ENCODE measurements at regions not wholly inside any gene's neighbourhood (a gene's known extent, or its start where the extent isn't known, plus 50 kb on each side); places are given as distances from the start of the nearest gene placed in this dataset.
"Not testable (repeated sequence)": the region's sequence is repeated elsewhere in the genome, so short reads cannot be mapped to it uniquely, and the experiment has no call there.

GRCh38 chr21:36247316-36248010, 72.5 kb upstream of the MORC3 start:
- no peak for DNase-seq

GRCh38 chr21:36249576-36250422, 70.2 kb upstream of the MORC3 start:
- no peak for DNase-seq

- DNase-seq, result peak; percentile 48
Measured at GRCh38 chr21:36250423-36251075, 69.4 kb upstream of the MORC3 start.

- no peak for DNase-seq
Measured at GRCh38 chr21:36254106-36254941, 65.7 kb upstream of the MORC3 start.

- DNase-seq, result no peak
Measured at GRCh38 chr21:36255663-36256062, 64.3 kb upstream of the MORC3 start.

- DNase-seq, result no peak
Measured at GRCh38 chr21:36257657-36258056, 62.3 kb upstream of the MORC3 start.

GRCh38 chr21:36260030-36260787, 59.8 kb upstream of the MORC3 start:
- DNase-seq, result peak; percentile 35

GRCh38 chr21:36260802-36261201, 59.2 kb upstream of the MORC3 start:
- no peak for DNase-seq

- no peak for DNase-seq
Measured at GRCh38 chr21:36261459-36261858, 58.5 kb upstream of the MORC3 start.

GRCh38 chr21:36263797-36264196, 56.2 kb upstream of the MORC3 start:
- no peak for DNase-seq

- DNase-seq, result no peak
Measured at GRCh38 chr21:36265431-36265830, 54.6 kb upstream of the MORC3 start.

- not testable (repeated sequence) for DNase-seq
Measured at GRCh38 chr21:36267828-36268227, 52.2 kb upstream of the MORC3 start.

GRCh38 chr21:36268264-36268663, 51.7 kb upstream of the MORC3 start:
- DNase-seq, result not testable (repeated sequence)
